ENCODE measurements at regions not wholly inside any gene's neighbourhood (a gene's known extent, or its start where the extent isn't known, plus 50 kb on each side); places are given as distances from the start of the nearest gene placed in this dataset.

- TF ChIP-seq EZH2 (conservative IDR thresholded peaks at IDR 0.05; ENCODE audit: low read depth, low read length), result no peak
- TF ChIP-seq ZNF562 (CRISPR knock-in tag; IDR thresholded peaks at IDR 0.05; ENCODE audit: borderline replicate concordance), result no peak
- no peak for TF ChIP-seq SP2 (CRISPR knock-in tag; IDR thresholded peaks at IDR 0.05)
- no peak for TF ChIP-seq CEBPB (IDR thresholded peaks at IDR 0.05; ENCODE audit: borderline replicate concordance, low read depth, low read length)
- TF ChIP-seq MZF1 (CRISPR knock-in tag; IDR thresholded peaks at IDR 0.05; ENCODE audit: borderline replicate concordance), result no peak
- TF ChIP-seq ZNF318 (CRISPR knock-in tag; IDR thresholded peaks at IDR 0.05), result no peak
- TF ChIP-seq DNMT3B (CRISPR knock-in tag; conservative IDR thresholded peaks at IDR 0.05), result no peak
- no peak for TF ChIP-seq TCF12 (IDR thresholded peaks at IDR 0.05)
- no peak for TF ChIP-seq TCF12 (CRISPR knock-in tag; IDR thresholded peaks at IDR 0.05)
- no peak for TF ChIP-seq ZNF362 (CRISPR knock-in tag; IDR thresholded peaks at IDR 0.05; ENCODE audit: borderline replicate concordance)
- no peak for TF ChIP-seq FOSL1 (CRISPR knock-in tag; IDR thresholded peaks at IDR 0.05; ENCODE audit: borderline replicate concordance)
- TF ChIP-seq REL (CRISPR knock-in tag; conservative IDR thresholded peaks at IDR 0.05), result no peak
- TF ChIP-seq JUND (CRISPR knock-in tag; IDR thresholded peaks at IDR 0.05), result no peak
- no peak for TF ChIP-seq RAD21 (CRISPR knock-in tag; IDR thresholded peaks at IDR 0.05)
- TF ChIP-seq ZFY (CRISPR knock-in tag; IDR thresholded peaks at IDR 0.05), result no peak
These were observed 352.6 kb downstream of the TBC1D4 start for GRCh38 chr13:75129331-75129730.
